Ectodermal cell (in vitro differentiated cells): ENCODE measurements at regions not wholly inside any gene's neighbourhood (a gene's known extent, or its start where the extent isn't known, plus 50 kb on each side); places are given as distances from the start of the nearest gene placed in this dataset.

Source experiments
- H3K27ac ChIP-seq: 2 replicates; pipeline ENCODE4 v1.7.0; 2013; ENCODE audit warnings: mild to moderate bottlenecking, low read depth, low read length; ENCODE audit not compliant: insufficient read depth, poor library complexity, severe bottlenecking
- H3K27me3 ChIP-seq: 2 replicates; pipeline ENCODE4 v1.7.0; 2013; ENCODE audit warnings: mild to moderate bottlenecking, low read length; ENCODE audit not compliant: insufficient read depth, control insufficient read depth, poor library complexity, severe bottlenecking
- H3K36me3 ChIP-seq: one replicate; pipeline ENCODE4 v1.7.0; 2013; ENCODE audit warnings: low read length; ENCODE audit not compliant: control insufficient read depth, insufficient read depth
- H3K4me1 ChIP-seq: one replicate; pipeline ENCODE4 v1.7.0; 2013; ENCODE audit warnings: low read length; ENCODE audit not compliant: control insufficient read depth, insufficient read depth
- H3K4me3 ChIP-seq: 2 replicates; pipeline ENCODE4 v1.7.0; 2013; ENCODE audit warnings: low read depth, low read length, control low read depth; ENCODE audit not compliant: insufficient read depth
- H3K9me3 ChIP-seq: 2 replicates; pipeline ENCODE4 v1.7.0; 2013; ENCODE audit warnings: mild to moderate bottlenecking, low read length, moderate library complexity; ENCODE audit not compliant: control insufficient read depth
- WGBS, 2 experiments: methylation state at CpG; one replicate each; pipeline ENCODE4 v1.1.7; 2013; ENCODE audit warnings: missing lambda C conversion rate in 2 of 2; 5-methylcytosine and 5-hydroxymethylcytosine counted together

DNA sequence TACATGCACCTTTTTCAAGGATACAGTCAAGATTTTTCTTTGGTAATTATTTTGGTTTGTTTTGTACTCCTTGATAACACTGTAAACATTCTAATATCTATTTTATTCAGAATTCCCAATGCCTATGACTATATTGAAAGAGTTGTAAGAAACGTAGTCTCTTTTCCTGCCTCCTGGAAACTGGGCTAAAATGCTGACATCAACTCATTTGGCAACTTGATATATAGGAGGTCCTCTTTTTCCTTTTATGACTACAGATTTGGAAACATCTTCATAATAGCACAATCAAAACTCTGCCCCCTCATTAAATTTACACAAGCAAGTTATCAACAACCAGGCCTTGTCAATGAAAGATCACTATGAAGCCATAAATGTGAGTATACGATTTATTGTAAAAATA, 422.3 kb upstream of the PCDH15 start:
- Histone ChIP-seq H3K9me3 (no peaks in the 10 kb centered on the region), H3K27me3 (no peaks in the 10 kb centered on the region), H3K36me3 (no peaks in the 10 kb centered on the region), H3K27ac (no peak overlapping the region), H3K4me1 (no peaks in the 10 kb centered on the region), H3K4me3 (no peak overlapping the region)
- WGBS, 2 experiments: 94 to 96% methylated on average over 2 of the region's 2 CpGs

DNA sequence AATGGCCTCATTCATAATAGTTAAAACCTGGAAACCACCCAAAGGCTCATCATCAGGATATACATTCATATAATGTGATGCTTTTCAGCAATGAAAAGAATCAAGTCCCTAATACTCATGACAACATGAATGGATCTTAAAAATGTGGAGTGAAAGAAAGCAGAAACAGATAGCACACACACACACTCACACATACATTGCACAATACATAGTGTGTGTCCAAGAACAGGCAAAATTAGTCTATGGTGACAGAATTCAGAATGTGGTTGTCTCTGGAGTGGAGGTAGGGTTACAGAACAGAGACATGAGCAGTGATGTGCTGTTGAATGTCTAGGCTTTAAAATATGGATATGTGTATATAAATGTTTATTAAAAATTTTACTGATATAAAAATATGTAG, 419.9 kb upstream of the PCDH15 start:
- no peaks in the 10 kb centered on the region for H3K4me1 ChIP-seq
- H3K4me3 ChIP-seq: no peak overlapping the region
- no peaks in the 10 kb centered on the region for H3K36me3 ChIP-seq
- no peak overlapping the region for H3K27ac ChIP-seq
- H3K27me3 ChIP-seq: no peaks in the 10 kb centered on the region
- H3K9me3 ChIP-seq: no peaks in the 10 kb centered on the region

DNA sequence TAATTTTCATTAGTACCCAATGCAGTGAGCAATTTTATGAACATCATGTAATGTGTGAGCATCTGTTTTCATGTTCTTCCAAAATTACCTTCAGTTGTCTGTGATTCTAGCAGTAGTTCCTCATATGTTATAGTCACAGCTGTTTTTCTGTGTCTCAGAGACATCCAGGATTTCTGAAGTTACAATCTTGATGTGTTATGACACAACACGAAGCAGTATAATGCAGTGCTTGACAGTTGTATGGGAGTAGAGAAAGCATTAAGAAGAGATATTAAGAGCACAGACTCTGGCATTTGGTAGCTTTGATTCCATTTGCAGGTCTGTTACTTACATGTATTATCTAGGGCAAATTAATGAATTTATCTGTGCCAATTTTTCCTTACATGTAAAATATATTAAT, 414.7 kb upstream of the PCDH15 start:
- Histone ChIP-seq H3K36me3 (no peaks in the 10 kb centered on the region), H3K27ac (no peak overlapping the region), H3K4me3 (no peak overlapping the region), H3K9me3 (no peaks in the 10 kb centered on the region), H3K4me1 (no peaks in the 10 kb centered on the region), H3K27me3 (no peaks in the 10 kb centered on the region)
- 94 to 96% methylated on average over 1 of the region's 1 CpG for whole genome bisulfite sequencing, 2 experiments

DNA sequence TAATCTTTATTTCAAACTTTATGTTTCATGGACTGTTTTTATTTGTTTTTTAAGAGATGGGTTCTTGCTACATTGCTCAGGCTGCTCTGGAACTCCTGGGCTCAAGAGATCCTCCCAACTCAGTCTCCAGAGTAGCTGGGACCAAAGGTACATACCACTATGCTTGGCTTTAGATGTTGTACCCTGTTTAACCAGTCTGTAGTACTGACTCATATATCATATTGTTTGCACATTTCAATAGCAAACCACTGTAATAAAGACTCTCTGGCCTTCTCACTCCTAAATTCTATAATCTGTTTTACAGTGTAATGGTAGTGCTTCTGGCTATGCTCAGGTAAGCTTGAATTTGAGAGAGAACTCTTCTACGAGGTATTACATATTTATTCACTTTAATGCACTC, 413.6 kb upstream of the PCDH15 start:
- Histone ChIP-seq H3K9me3 (no peaks in the 10 kb centered on the region), H3K27me3 (no peaks in the 10 kb centered on the region), H3K4me1 (no peaks in the 10 kb centered on the region), H3K36me3 (no peaks in the 10 kb centered on the region), H3K4me3 (no peak overlapping the region), H3K27ac (no peak overlapping the region)
- WGBS, 2 experiments: no CpG with 5 or more reads among the region's 1 CpG

DNA sequence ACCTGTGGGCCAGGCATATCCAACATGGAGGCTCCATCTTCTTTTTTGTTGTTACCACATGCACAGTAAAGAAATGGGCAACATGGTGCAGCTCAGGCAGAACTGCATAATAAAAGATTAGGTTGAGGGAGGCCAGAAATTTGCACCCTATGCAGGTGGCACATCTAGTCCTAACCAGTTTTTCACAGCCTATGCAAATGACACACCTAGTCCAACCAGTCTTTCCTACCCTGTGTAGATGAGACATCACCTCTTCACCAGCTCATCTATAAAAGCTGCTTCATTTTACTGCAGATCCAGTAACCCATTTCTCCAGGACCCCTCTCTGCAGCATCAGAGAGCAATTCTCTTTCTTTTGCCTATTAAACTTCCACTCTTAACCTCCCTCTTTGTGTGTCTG, 411.0 kb upstream of the PCDH15 start:
- Histone ChIP-seq H3K27me3 (no peaks in the 10 kb centered on the region), H3K36me3 (no peaks in the 10 kb centered on the region), H3K4me1 (no peaks in the 10 kb centered on the region), H3K4me3 (no peak overlapping the region), H3K9me3 (no peaks in the 10 kb centered on the region), H3K27ac (no peak overlapping the region)

DNA sequence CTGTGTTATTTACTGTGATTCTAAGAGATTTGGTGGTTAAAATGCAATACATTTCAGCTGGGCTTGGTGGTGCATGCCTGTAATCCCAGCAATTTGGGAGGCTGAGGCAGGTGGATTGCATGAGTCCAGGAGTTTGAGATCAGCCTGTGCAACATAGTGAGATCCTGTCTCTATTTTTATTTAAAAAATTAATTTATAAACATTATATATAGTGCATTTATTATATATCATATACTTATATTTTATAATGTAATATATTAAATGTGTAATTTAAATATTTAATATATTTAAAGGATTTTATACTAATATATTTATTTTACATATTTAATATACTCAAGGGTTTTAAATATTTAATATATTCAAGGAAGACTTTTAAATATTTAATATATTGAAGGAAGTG, 402.8 kb upstream of the PCDH15 start:
- Histone ChIP-seq H3K4me1 (no peaks in the 10 kb centered on the region), H3K4me3 (no peak overlapping the region), H3K27me3 (no peaks in the 10 kb centered on the region), H3K9me3 (no peaks in the 10 kb centered on the region), H3K27ac (no peak overlapping the region), H3K36me3 (no peaks in the 10 kb centered on the region)

DNA sequence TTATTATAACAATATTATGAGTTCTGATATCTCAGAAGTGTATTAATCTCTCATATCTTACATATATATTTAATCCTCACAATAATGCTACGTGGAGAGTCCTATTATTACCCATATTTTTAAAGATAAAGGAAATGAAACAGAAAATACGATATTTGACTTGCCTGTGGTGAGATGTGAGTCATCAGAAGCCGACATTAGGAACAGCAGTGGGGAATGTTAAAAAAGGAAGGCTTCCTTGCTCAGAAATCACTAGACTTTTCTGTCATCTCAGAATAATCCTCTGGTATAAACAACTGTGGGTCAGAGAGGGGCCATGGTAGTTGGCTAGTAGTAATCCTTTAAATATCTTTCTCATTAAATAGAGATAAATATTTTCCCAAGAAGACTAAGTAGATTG, 402.3 kb upstream of the PCDH15 start:
- no peak overlapping the region for H3K4me3 ChIP-seq
- H3K27ac ChIP-seq: no peak overlapping the region
- WGBS, 2 experiments: 86 to 98% methylated on average over 2 of the region's 3 CpGs
- no peaks in the 10 kb centered on the region for H3K27me3 ChIP-seq
- no peaks in the 10 kb centered on the region for H3K4me1 ChIP-seq
- no peaks in the 10 kb centered on the region for H3K9me3 ChIP-seq
- H3K36me3 ChIP-seq: no peaks in the 10 kb centered on the region

DNA sequence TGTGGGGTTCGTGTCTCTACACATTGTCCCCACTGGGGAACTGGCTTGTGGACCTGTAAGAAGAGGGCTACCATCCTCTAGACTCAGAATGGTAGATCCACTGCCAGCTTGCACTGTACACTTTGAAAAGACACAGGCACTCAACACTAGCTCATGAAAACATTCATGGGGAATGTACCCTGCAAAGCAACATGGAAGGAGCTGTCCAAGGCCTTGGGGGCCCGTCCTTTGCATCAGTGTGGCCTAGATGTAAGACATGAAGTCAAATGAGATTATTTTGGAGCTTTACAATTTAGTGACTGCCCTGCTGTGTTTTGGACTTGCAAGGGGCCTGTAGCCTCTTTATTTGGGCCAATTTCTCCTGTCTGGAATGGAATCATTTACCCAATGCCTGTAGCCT, 399.0 kb upstream of the PCDH15 start:
- no peaks in the 10 kb centered on the region for H3K27me3 ChIP-seq
- H3K4me1 ChIP-seq: no peaks in the 10 kb centered on the region
- WGBS, 2 experiments: 78 to 84% methylated on average over 2 of the region's 2 CpGs
- H3K4me3 ChIP-seq: no peak overlapping the region
- H3K36me3 ChIP-seq: no peaks in the 10 kb centered on the region
- H3K9me3 ChIP-seq: no peaks in the 10 kb centered on the region
- no peak overlapping the region for H3K27ac ChIP-seq

DNA sequence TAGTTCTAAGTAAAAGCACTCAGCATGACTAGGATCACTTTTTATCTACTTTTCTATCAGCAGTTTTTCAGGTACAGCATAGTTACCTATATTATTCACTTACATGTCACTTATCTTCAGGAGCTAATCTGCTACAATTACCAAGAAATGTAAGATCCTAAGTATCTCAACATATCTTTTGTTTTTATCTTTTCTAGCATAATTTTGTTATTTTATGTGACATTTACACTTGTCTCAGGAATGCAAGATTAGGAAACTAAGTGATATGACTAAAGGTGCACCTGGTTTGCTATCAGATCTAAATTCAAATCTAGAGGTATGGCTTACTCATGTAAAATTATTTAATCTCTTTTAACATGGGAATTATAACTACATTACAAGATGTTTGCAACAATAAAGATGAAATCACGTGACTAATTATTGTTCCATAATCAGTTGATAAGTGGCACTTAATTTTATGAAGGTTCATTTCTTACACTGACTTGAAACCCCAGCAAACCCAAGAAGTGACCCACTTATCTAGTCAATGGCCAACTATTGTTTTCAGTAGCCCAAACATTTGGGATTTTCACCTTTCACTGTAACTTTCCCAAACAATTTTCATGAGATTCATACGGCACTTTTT, 390.3 kb upstream of the PCDH15 start:
- 92 to 96% methylated on average over 1 to 2 of the region's 2 CpGs for WGBS, 2 experiments
- Histone ChIP-seq H3K4me3 (no peak overlapping the region), H3K9me3 (no peaks in the 10 kb centered on the region), H3K4me1 (no peaks in the 10 kb centered on the region), H3K36me3 (no peaks in the 10 kb centered on the region), H3K27ac (no peak overlapping the region), H3K27me3 (no peaks in the 10 kb centered on the region)

DNA sequence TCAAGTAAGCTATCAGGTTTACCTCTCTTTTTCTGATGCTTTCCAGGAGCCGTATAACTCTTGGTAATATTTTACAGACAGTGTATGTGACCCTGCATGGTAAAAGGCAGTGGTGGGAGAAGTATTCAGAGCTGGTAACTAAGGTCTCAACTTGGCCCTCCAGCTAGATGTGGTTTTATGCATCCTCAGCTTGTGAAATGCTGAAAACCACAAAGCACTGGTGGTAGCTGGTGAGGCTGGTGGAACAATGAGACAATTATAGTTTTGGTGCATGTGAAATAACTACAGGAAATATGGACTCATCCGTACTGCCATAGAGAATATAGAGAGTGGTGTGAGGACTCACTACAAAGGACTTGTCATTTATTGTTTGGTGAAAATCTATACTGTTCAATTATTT, 383.0 kb upstream of the PCDH15 start:
- Histone ChIP-seq H3K27ac (no peak overlapping the region), H3K4me3 (no peak overlapping the region), H3K27me3 (no peaks in the 10 kb centered on the region), H3K9me3 (no peaks in the 10 kb centered on the region), H3K36me3 (no peaks in the 10 kb centered on the region), H3K4me1 (no peaks in the 10 kb centered on the region)
- 98 to 100% methylated on average over 2 of the region's 2 CpGs for WGBS, 2 experiments

DNA sequence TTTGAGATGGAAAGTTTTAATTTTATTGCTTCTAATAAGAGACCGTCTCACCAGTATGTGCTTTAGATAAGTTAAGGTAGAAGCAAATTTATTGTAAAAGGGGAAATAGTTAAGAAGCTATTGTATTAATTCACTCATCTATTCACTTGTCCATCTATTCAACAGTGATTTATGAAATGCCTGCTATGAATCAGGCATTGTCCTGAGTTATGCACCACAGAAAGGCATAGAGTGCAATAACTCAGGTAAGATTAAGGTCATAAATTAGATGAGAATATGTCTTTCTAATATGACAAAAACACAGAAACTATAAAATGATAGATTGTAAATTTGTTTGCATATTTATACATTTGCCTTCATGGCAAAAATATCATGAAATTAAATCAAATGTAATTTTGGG, 379.3 kb upstream of the PCDH15 start:
- Histone ChIP-seq H3K27ac (no peak overlapping the region), H3K4me3 (no peak overlapping the region), H3K9me3 (no peaks in the 10 kb centered on the region), H3K4me1 (no peaks in the 10 kb centered on the region), H3K27me3 (no peaks in the 10 kb centered on the region), H3K36me3 (no peaks in the 10 kb centered on the region)
- no CpG with 5 or more reads among the region's 1 CpG for WGBS, 2 experiments
